Esophagus squamous epithelium (tissue), 5 donors: ENCODE measurements at regions not wholly inside any gene's neighbourhood (a gene's known extent, or its start where the extent isn't known, plus 50 kb on each side); places are given as distances from the start of the nearest gene placed in this dataset.
"Not testable (repeated sequence)": the region's sequence is repeated elsewhere in the genome, so short reads cannot be mapped to it uniquely, and the experiment has no call there.

ENCODE experiments used
- DNase-seq: peaks from one replicate; lab custom pipeline; 2025; lab: John Stamatoyannopoulos, UW
- H3K27ac ChIP-seq, 4 donors: fragments of 200-600 bp; sonication (generic); one replicate each; pipeline ENCODE4 v1.5.1; 2016 to 2019; ENCODE audit warnings: mild to moderate bottlenecking in 1 of 4
- H3K27me3 ChIP-seq, 4 donors: fragments of 200-600 bp; sonication (generic); 1 replicate in 3 of 4; 2 replicates in 1 of 4; pipeline versions ENCODE4 v1.5.1 to v1.6.0; 2017 to 2021; ENCODE audit warnings: antibody characterized with exemption in 1 of 4
- H3K36me3 ChIP-seq, 3 donors: fragments of 200-600 bp; sonication (generic); one replicate each; pipeline ENCODE4 v1.5.1; 2016 to 2019
- H3K4me1 ChIP-seq, 3 donors: fragments of 200-600 bp; sonication (generic); one replicate each; pipeline ENCODE4 v1.5.1; 2017 to 2019
- H3K4me3 ChIP-seq, 4 donors: fragments of 200-600 bp; sonication (generic); 1 replicate in 3 of 4; 2 replicates in 1 of 4; pipeline ENCODE4 v1.5.1; 2016 to 2019; ENCODE audit warnings: mild to moderate bottlenecking in 2 of 4, moderate library complexity in 1 of 4
- H3K9me3 ChIP-seq, 3 donors: fragments of 200-600 bp; sonication (generic); one replicate each; pipeline ENCODE4 v1.5.1; 2016 to 2019
- CTCF ChIP-seq, 6 experiments: fragments of 450-650 bp in 4 of 6; fragments of 200-600 bp in 2 of 6; sonication (generic) in 2 of 6; IDR thresholded peaks; one replicate each; pipeline ENCODE4 v1.5.1; 2016 to 2019; ENCODE audit warnings: antibody characterized with exemption in 6 of 6, mild to moderate bottlenecking in 4 of 6, moderate library complexity in 4 of 6
- POLR2A ChIP-seq, 4 donors: fragments of 450-650 bp; IDR thresholded peaks; one replicate each; pipeline ENCODE4 v1.6.1; 2017; ENCODE audit warnings: antibody characterized with exemption in 4 of 4, mild to moderate bottlenecking in 4 of 4, moderate library complexity in 3 of 4
- WGBS, 2 donors: methylation state at CpG; one replicate each; pipeline ENCODE4 v1.1.5; 2018; 5-methylcytosine and 5-hydroxymethylcytosine counted together
- intact Hi-C: fragments of 100-400 bp; cut with DNase I; formaldehyde crosslinking; loops from one replicate; pipeline ENCODE4 v1.15.0; 2022
- donor health status: DM: yes; HTN: yes; CAD: no.

GRCh38 chr2:12923907-12924610 lies 207.3 kb downstream of the TRIB2 start:
- Histone ChIP-seq H3K9me3 (no peaks in the 10 kb centered on the region), H3K36me3 (no peaks in the 10 kb centered on the region), H3K4me1 (peaks cover 0 to 19% (median 8%) of the 10 kb centered on the region in 3 donors), H3K27me3 (peaks cover 0 to 12% (median 0%) of the 10 kb centered on the region in 4 donors), H3K4me3 (no peak overlapping the region), H3K27ac (no peak overlapping the region)
- intact Hi-C loops = no loop called here
- no peak for TF ChIP-seq POLR2A (IDR thresholded peaks at IDR 0.05)
- TF ChIP-seq CTCF (IDR thresholded peaks at IDR 0.05) = no peak
- WGBS, 2 donors = 43 to 59% methylated on average over 4 of the region's 4 CpGs
- no peak for DNase-seq

GRCh38 chr2:12926641-12927040 lies 209.9 kb downstream of the TRIB2 start:
- peaks cover 0 to 17% (median 5%) of the 10 kb centered on the region in 3 donors for H3K4me1 ChIP-seq
- H3K27me3 ChIP-seq = peaks cover 0 to 21% (median 0%) of the 10 kb centered on the region in 4 donors
- DNase-seq, intact Hi-C loops, H3K27ac ChIP-seq, H3K4me3 ChIP-seq, H3K9me3 ChIP-seq, H3K36me3 ChIP-seq: not testable (repeated sequence)
- WGBS, 2 donors = 91% methylated on average over 4 of the region's 37 CpGs; no CpG with 5 or more reads in 1 of the 2 donors

GRCh38 chr2:12928197-12928774 lies 211.6 kb downstream of the TRIB2 start:
- Histone ChIP-seq H3K9me3 (no peaks in the 10 kb centered on the region), H3K4me1 (peaks cover 0 to 17% (median 5%) of the 10 kb centered on the region in 3 donors), H3K27me3 (peaks cover 0 to 21% (median 0%) of the 10 kb centered on the region in 4 donors), H3K27ac (no peak overlapping the region), H3K4me3 (no peak overlapping the region), H3K36me3 (no peaks in the 10 kb centered on the region)
- 35 to 41% methylated on average over 5 of the region's 5 CpGs for WGBS, 2 donors
- TF ChIP-seq POLR2A (IDR thresholded peaks at IDR 0.05) (no peak), CTCF (IDR thresholded peaks at IDR 0.05) (no peak)
- intact Hi-C loops = no loop called here
- no peak for DNase-seq

- no peak overlapping the region for H3K4me3 ChIP-seq
- H3K27me3 ChIP-seq = peaks cover 0 to 21% (median 0%) of the 10 kb centered on the region in 4 donors
- H3K4me1 ChIP-seq = peaks cover 0 to 17% (median 5%) of the 10 kb centered on the region in 3 donors
- H3K27ac ChIP-seq = no peak overlapping the region
- 29 to 41% methylated on average over 4 of the region's 4 CpGs for WGBS, 2 donors
- no peak for TF ChIP-seq POLR2A (IDR thresholded peaks at IDR 0.05)
- TF ChIP-seq CTCF (IDR thresholded peaks at IDR 0.05) = no peak
- H3K9me3 ChIP-seq = no peaks in the 10 kb centered on the region
- intact Hi-C loops = no loop called here
- H3K36me3 ChIP-seq = no peaks in the 10 kb centered on the region
- no peak for DNase-seq
These were observed 212.2 kb downstream of the TRIB2 start for GRCh38 chr2:12928775-12929401.

- intact Hi-C loops = loop anchor here (10.0 kb wide), 1 partner anchor 205 kb away; no protein-coding TSS in a partner anchor
- TF ChIP-seq POLR2A (IDR thresholded peaks at IDR 0.05) (no peak), CTCF (IDR thresholded peaks at IDR 0.05) (no peak)
- Histone ChIP-seq H3K9me3 (no peaks in the 10 kb centered on the region), H3K27me3 (peaks cover 0 to 21% (median 0%) of the 10 kb centered on the region in 4 donors), H3K36me3 (no peaks in the 10 kb centered on the region), H3K4me3 (no peak overlapping the region), H3K27ac (no peak overlapping the region), H3K4me1 (peaks cover 0 to 17% (median 5%) of the 10 kb centered on the region in 3 donors)
- 70 to 78% methylated on average over 3 of the region's 3 CpGs for WGBS, 2 donors
- no peak for DNase-seq
These were observed 213.0 kb downstream of the TRIB2 start for GRCh38 chr2:12929758-12930157.
